ENCODE measurements at regions not wholly inside any gene's neighbourhood (a gene's known extent, or its start where the extent isn't known, plus 50 kb on each side); places are given as distances from the start of the nearest gene placed in this dataset.

GRCh38 chr2:136242100-136242499 lies 124.2 kb upstream of the CXCR4 start:
- FAIRE-seq (no peak), DNase-seq (ENCODE audit: extremely low read depth in 1 of 4, low spot score in 3 of 4) (no peak), ATAC-seq (no peak)
- intact Hi-C loops (cut with micrococcal nuclease) (loop anchor here (10.0 kb wide), 1 partner anchor 327 kb away; no protein-coding TSS in a partner anchor), in situ Hi-C loops (cut with MboI) (no loop called here)
- H3K4me2 ChIP-seq (ENCODE audit: insufficient read depth, low read length) = no peak overlapping the region
- H3K4me3 ChIP-seq = no peak overlapping the region
- WGBS (ENCODE audit: insufficient coverage, low coverage, missing lambda C conversion rate) = 0% methylated on average over 4 of the region's 4 CpGs
- TF ChIP-seq SIX5 (IDR thresholded peaks at IDR 0.05; ENCODE audit: borderline replicate concordance in 1 of 2, insufficient read depth in 1 of 2, low read depth in 1 of 2, low read length in 2 of 2) (no peak), JUNB (CRISPR knock-in tag; conservative IDR thresholded peaks at IDR 0.05) (no peak), TSC22D4 (tag; IDR thresholded peaks at IDR 0.05) (no peak), GMEB1 (CRISPR knock-in tag; IDR thresholded peaks at IDR 0.05) (no peak), YBX1 (IDR thresholded peaks at IDR 0.05) (no peak)
- no peaks in the 10 kb centered on the region for H4K20me1 ChIP-seq (replicated peaks; ENCODE audit: control insufficient read depth, insufficient read depth, low read length)
- ChIA-PET CTCF (ENCODE audit: low intra/inter-chr PET ratio) (no interaction called here), POLR2A (interaction anchor here (0.6 kb wide), 1 partner anchor 25 kb away, joined by 3 read pairs; no protein-coding TSS in a partner anchor)
- peaks cover 0 to 2% of the 10 kb centered on the region in 2 experiments; a peak in 2 of 5 replicates for H3K4me1 ChIP-seq (replicated peaks in 1 of 2; ENCODE audit: control insufficient read depth in 2 of 2, insufficient read depth in 2 of 2, low read length in 2 of 2)
- no peak overlapping the region for H3K9ac ChIP-seq (ENCODE audit: insufficient read depth in 1 of 2, low read depth in 2 of 2, low read length in 2 of 2)
- no peaks in the 10 kb centered on the region for H3K9me3 ChIP-seq (replicated peaks; ENCODE audit: control insufficient read depth, insufficient read depth, low read depth, low read length)
- peaks cover 2 to 24% of the 10 kb centered on the region in 2 experiments; a peak in 2 of 5 replicates for H3K27me3 ChIP-seq (ENCODE audit: control insufficient read depth in 2 of 2, insufficient read depth in 2 of 2, low read length in 2 of 2)
- no TSS peak for BruUV-seq (replicated peaks)
- H3K9me1 ChIP-seq (ENCODE audit: control insufficient read depth, insufficient read depth, low read length) = no peaks in the 10 kb centered on the region
- H2AFZ ChIP-seq (ENCODE audit: low read depth, low read length) = no peak overlapping the region
- H3K27ac ChIP-seq (ENCODE audit: extremely low read depth, low read depth, low read length) = no peak overlapping the region
- no peaks in the 10 kb centered on the region for H3K79me2 ChIP-seq (ENCODE audit: control insufficient read depth, insufficient read depth, low read length)
- no peaks in the 10 kb centered on the region for H3K36me3 ChIP-seq (ENCODE audit: control insufficient read depth, insufficient read depth, low read length)
